ENCODE measurements at regions not wholly inside any gene's neighbourhood (a gene's known extent, or its start where the extent isn't known, plus 50 kb on each side); places are given as distances from the start of the nearest gene placed in this dataset.

DNA sequence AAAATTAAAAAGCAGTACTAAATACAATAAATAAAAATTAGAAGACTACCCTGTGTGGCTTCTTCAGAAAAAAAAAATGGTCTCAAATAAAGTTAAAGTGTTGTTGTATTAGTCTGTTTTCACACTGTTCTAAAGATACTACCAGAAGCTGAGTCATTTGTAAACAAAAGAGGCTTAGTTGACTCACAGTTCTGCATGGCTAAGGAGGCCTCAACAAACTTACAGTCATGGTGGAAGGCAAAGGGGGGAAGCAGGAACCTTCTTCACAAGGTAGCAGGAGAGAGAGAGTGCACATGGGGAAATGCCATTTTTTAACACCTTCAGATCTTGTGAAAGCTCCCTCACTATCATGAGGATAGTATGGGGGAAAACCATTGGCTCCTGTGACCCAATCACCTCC is 612.8 kb downstream of the RNF144A start:
- no peak overlapping the region for H3K27ac ChIP-seq (ENCODE audit: extremely low read depth, low read depth, low read length)
- no peak for TF ChIP-seq ZBTB20 (tag by site-specific recombination; IDR thresholded peaks at IDR 0.05)
- TF ChIP-seq, protein P1, sequence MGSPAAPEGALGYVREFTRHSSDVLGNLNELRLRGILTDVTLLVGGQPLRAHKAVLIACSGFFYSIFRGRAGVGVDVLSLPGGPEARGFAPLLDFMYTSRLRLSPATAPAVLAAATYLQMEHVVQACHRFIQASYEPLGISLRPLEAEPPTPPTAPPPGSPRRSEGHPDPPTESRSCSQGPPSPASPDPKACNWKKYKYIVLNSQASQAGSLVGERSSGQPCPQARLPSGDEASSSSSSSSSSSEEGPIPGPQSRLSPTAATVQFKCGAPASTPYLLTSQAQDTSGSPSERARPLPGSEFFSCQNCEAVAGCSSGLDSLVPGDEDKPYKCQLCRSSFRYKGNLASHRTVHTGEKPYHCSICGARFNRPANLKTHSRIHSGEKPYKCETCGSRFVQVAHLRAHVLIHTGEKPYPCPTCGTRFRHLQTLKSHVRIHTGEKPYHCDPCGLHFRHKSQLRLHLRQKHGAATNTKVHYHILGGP (tag by site-specific recombination; IDR thresholded peaks at IDR 0.05), result no peak
- TF ChIP-seq ZNF658 (tag by site-specific recombination; IDR thresholded peaks at IDR 0.05), result no peak
- ChIA-PET CTCF (no interaction called here), POLR2A (no interaction called here)
- H3K36me3 ChIP-seq (ENCODE audit: control insufficient read depth in 2 of 2, insufficient read depth in 1 of 2, low read length in 2 of 2), result no peaks in the 10 kb centered on the region
- no peaks in the 10 kb centered on the region for H3K4me1 ChIP-seq (ENCODE audit: control insufficient read depth, insufficient read depth, low read length)
- H3K9me3 ChIP-seq (ENCODE audit: control insufficient read depth, insufficient read depth, low read depth, low read length), result no peaks in the 10 kb centered on the region
- H3K4me3 ChIP-seq (ENCODE audit: low read depth, low read length), result no peak overlapping the region

DNA sequence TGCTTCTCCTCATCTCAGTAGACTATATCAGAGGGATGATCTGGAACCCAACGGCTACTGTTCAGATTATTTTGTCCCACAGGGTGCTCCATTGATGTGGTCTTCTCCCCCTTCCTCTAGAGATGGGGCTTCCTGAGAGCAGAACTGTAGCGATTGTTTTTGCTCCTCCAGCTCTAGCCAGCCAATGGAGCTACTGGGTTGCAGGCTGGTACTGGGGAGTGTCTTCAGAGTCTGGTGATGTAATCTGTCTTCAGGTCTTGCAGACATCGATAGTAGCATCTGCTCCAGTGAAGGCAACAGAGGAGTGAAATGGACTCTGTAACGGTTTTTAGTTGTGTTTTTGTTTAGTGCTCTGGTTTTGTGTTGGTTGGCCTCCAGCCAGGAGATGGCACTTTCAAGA is 621.9 kb downstream of the RNF144A start:
- CTCF ChIA-PET, result no interaction called here

More for the DNA sequence above, 621.9 kb downstream of the RNF144A start:
- TF ChIP-seq ZNF677 (tag by site-specific recombination; IDR thresholded peaks at IDR 0.05), result no peak
- TF ChIP-seq ZFP69B (tag by site-specific recombination; IDR thresholded peaks at IDR 0.05), result no peak
- no peak for TF ChIP-seq ZNF324 (tag by site-specific recombination; IDR thresholded peaks at IDR 0.05)
- TF ChIP-seq ZNF174 (tag by site-specific recombination; IDR thresholded peaks at IDR 0.05), result no peak
- TF ChIP-seq FEZF1 (tag by site-specific recombination; IDR thresholded peaks at IDR 0.05), result no peak
- TF ChIP-seq ZNF211 (tag by site-specific recombination; IDR thresholded peaks at IDR 0.05; ENCODE audit: low read depth), result no peak
- no peak for TF ChIP-seq ZNF561 (tag by site-specific recombination; IDR thresholded peaks at IDR 0.05; ENCODE audit: borderline replicate concordance)
- TF ChIP-seq ZNF112 (tag by site-specific recombination; IDR thresholded peaks at IDR 0.05), result no peak
- TF ChIP-seq ZNF658 (tag by site-specific recombination; IDR thresholded peaks at IDR 0.05), result no peak
- no peak for TF ChIP-seq ZNF354C (tag by site-specific recombination; IDR thresholded peaks at IDR 0.05; ENCODE audit: borderline replicate concordance, low read depth)
- TF ChIP-seq HOXA7 (CRISPR knock-in tag; IDR thresholded peaks at IDR 0.05; ENCODE audit: borderline replicate concordance), result no peak
- TF ChIP-seq, protein P2, sequence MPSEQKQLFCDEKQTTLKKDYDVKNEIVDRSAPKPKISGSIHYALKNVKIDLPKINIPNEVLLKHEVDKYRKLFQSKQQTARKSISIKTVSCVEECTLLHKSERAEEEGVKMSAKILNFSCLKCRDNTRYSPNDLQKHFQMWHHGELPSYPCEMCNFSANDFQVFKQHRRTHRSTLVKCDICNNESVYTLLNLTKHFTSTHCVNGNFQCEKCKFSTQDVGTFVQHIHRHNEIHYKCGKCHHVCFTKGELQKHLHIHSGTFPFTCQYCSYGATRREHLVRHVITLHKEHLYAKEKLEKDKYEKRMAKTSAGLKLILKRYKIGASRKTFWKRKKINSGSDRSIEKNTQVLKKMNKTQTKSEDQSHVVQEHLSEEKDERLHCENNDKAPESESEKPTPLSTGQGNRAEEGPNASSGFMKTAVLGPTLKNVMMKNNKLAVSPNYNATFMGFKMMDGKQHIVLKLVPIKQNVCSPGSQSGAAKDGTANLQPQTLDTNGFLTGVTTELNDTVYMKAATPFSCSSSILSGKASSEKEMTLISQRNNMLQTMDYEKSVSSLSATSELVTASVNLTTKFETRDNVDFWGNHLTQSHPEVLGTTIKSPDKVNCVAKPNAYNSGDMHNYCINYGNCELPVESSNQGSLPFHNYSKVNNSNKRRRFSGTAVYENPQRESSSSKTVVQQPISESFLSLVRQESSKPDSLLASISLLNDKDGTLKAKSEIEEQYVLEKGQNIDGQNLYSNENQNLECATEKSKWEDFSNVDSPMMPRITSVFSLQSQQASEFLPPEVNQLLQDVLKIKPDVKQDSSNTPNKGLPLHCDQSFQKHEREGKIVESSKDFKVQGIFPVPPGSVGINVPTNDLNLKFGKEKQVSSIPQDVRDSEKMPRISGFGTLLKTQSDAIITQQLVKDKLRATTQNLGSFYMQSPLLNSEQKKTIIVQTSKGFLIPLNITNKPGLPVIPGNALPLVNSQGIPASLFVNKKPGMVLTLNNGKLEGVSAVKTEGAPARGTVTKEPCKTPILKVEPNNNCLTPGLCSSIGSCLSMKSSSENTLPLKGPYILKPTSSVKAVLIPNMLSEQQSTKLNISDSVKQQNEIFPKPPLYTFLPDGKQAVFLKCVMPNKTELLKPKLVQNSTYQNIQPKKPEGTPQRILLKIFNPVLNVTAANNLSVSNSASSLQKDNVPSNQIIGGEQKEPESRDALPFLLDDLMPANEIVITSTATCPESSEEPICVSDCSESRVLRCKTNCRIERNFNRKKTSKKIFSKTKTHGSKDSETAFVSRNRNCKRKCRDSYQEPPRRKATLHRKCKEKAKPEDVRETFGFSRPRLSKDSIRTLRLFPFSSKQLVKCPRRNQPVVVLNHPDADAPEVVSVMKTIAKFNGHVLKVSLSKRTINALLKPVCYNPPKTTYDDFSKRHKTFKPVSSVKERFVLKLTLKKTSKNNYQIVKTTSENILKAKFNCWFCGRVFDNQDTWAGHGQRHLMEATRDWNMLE (tag by site-specific recombination; conservative IDR thresholded peaks at IDR 0.05; ENCODE audit: low read depth), result no peak
- no peak for TF ChIP-seq ZIC2 (tag by site-specific recombination; IDR thresholded peaks at IDR 0.05)
- TF ChIP-seq ZEB2 (tag by site-specific recombination; IDR thresholded peaks at IDR 0.05), result no peak
- no peak for TF ChIP-seq GLI2 (tag by site-specific recombination; IDR thresholded peaks at IDR 0.05; ENCODE audit: borderline replicate concordance, low read depth)
- TF ChIP-seq, protein P3, sequence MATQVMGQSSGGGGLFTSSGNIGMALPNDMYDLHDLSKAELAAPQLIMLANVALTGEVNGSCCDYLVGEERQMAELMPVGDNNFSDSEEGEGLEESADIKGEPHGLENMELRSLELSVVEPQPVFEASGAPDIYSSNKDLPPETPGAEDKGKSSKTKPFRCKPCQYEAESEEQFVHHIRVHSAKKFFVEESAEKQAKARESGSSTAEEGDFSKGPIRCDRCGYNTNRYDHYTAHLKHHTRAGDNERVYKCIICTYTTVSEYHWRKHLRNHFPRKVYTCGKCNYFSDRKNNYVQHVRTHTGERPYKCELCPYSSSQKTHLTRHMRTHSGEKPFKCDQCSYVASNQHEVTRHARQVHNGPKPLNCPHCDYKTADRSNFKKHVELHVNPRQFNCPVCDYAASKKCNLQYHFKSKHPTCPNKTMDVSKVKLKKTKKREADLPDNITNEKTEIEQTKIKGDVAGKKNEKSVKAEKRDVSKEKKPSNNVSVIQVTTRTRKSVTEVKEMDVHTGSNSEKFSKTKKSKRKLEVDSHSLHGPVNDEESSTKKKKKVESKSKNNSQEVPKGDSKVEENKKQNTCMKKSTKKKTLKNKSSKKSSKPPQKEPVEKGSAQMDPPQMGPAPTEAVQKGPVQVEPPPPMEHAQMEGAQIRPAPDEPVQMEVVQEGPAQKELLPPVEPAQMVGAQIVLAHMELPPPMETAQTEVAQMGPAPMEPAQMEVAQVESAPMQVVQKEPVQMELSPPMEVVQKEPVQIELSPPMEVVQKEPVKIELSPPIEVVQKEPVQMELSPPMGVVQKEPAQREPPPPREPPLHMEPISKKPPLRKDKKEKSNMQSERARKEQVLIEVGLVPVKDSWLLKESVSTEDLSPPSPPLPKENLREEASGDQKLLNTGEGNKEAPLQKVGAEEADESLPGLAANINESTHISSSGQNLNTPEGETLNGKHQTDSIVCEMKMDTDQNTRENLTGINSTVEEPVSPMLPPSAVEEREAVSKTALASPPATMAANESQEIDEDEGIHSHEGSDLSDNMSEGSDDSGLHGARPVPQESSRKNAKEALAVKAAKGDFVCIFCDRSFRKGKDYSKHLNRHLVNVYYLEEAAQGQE (tag by site-specific recombination; IDR thresholded peaks at IDR 0.05), result no peak
- TF ChIP-seq ZNF23 (tag by site-specific recombination; IDR thresholded peaks at IDR 0.05; ENCODE audit: borderline replicate concordance), result no peak
- no peak for TF ChIP-seq ZNF391 (tag by site-specific recombination; IDR thresholded peaks at IDR 0.05; ENCODE audit: borderline replicate concordance, low read depth)
- TF ChIP-seq, protein P4, sequence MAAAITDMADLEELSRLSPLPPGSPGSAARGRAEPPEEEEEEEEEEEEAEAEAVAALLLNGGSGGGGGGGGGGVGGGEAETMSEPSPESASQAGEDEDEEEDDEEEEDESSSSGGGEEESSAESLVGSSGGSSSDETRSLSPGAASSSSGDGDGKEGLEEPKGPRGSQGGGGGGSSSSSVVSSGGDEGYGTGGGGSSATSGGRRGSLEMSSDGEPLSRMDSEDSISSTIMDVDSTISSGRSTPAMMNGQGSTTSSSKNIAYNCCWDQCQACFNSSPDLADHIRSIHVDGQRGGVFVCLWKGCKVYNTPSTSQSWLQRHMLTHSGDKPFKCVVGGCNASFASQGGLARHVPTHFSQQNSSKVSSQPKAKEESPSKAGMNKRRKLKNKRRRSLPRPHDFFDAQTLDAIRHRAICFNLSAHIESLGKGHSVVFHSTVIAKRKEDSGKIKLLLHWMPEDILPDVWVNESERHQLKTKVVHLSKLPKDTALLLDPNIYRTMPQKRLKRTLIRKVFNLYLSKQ (tag by site-specific recombination; IDR thresholded peaks at IDR 0.05; ENCODE audit: borderline replicate concordance), result no peak
- POLR2A ChIA-PET, result no interaction called here
- no peaks in the 10 kb centered on the region for H3K9me3 ChIP-seq (ENCODE audit: control insufficient read depth, insufficient read depth, low read depth, low read length)
- no peaks in the 10 kb centered on the region for H3K36me3 ChIP-seq (ENCODE audit: control insufficient read depth in 2 of 2, insufficient read depth in 1 of 2, low read length in 2 of 2)
- no peak overlapping the region for H3K4me3 ChIP-seq (ENCODE audit: low read depth, low read length)
- H3K4me1 ChIP-seq (ENCODE audit: control insufficient read depth, insufficient read depth, low read length), result no peaks in the 10 kb centered on the region
- H3K27ac ChIP-seq (ENCODE audit: extremely low read depth, low read depth, low read length), result no peak overlapping the region
